ENCODE measurements at regions not wholly inside any gene's neighbourhood (a gene's known extent, or its start where the extent isn't known, plus 50 kb on each side); places are given as distances from the start of the nearest gene placed in this dataset.

DNA sequence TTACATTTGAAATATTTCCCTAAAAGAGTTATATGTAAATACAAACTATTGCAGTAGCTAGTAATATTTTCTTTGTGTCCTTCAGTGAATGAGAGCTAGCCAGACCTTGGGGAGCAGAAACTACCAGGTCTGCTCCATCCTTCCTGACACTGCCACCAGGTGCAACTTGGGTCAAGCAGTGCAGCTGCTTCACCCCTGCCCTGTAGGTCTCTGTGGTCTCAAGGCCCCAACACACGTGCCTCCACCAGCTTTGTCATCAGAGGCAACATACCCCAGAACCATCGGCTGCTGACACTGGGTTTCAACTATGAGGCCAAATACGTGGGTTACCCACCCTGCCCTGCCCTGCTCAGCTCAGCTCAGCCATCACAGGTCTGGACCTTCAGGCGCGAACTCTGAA, 181.6 kb downstream of the FCRL5 start:
- TF ChIP-seq CTCF (conservative IDR thresholded peaks at IDR 0.05; ENCODE audit: low read depth, low read length) (no peak), CHD1 (IDR thresholded peaks at IDR 0.05; ENCODE audit: low read depth, low read length) (no peak), SMC3 (IDR thresholded peaks at IDR 0.05; ENCODE audit: low read depth, low read length) (no peak), POLR2A (IDR thresholded peaks at IDR 0.05; ENCODE audit: low read depth, low read length) (no peak)
